OCI-LY1 (cell line): ENCODE measurements at regions not wholly inside any gene's neighbourhood (a gene's known extent, or its start where the extent isn't known, plus 50 kb on each side); places are given as distances from the start of the nearest gene placed in this dataset.

ENCODE experiments used
- H2AFZ ChIP-seq: fragments of 200-600 bp; sonication (generic), shearing (Covaris generic); 2 replicates; pipeline ENCODE4 v1.6.0; 2014; ENCODE audit warnings: antibody characterized with exemption, mild to moderate bottlenecking, low read length
- H3F3A ChIP-seq: fragments of 200-600 bp; sonication (generic), shearing (Covaris generic); 2 replicates; pipeline ENCODE4 v1.6.0; 2014; ENCODE audit warnings: mild to moderate bottlenecking, antibody characterized with exemption, low read length, moderate library complexity; ENCODE audit not compliant: insufficient read depth
- H3K27ac ChIP-seq: fragments of 200-600 bp; sonication (generic); 2 replicates; pipeline ENCODE4 v1.5.1; 2014; ENCODE audit warnings: low read length, mixed run types, mild to moderate bottlenecking, low read depth; ENCODE audit not compliant: poor library complexity, severe bottlenecking
- H3K27me3 ChIP-seq: fragments of 200-600 bp; sonication (generic); 2 replicates; pipeline ENCODE4 v1.6.0; 2014; ENCODE audit warnings: antibody characterized with exemption, mild to moderate bottlenecking, low read length, moderate library complexity; ENCODE audit not compliant: insufficient read depth
- H3K36me3 ChIP-seq: fragments of 200-600 bp; sonication (generic); 2 replicates; pipeline ENCODE4 v1.6.1; 2014; ENCODE audit warnings: mild to moderate bottlenecking, antibody characterized with exemption, low read length, moderate library complexity, mixed read lengths; ENCODE audit not compliant: insufficient read depth
- H3K4me1 ChIP-seq: fragments of 200-600 bp; sonication (generic); 2 replicates; pipeline ENCODE4 v1.5.1; 2014; ENCODE audit warnings: mild to moderate bottlenecking, low read length, moderate library complexity; ENCODE audit not compliant: insufficient read depth, severe bottlenecking
- H3K4me2 ChIP-seq: fragments of 200-600 bp; sonication (generic), shearing (Covaris generic); 2 replicates; pipeline ENCODE4 v1.6.1; 2014; ENCODE audit warnings: low read length
- H3K4me3 ChIP-seq: fragments of 200-600 bp; sonication (generic); 2 replicates; pipeline ENCODE4 v1.5.1; 2014; ENCODE audit warnings: low read length, low read depth, mild to moderate bottlenecking, mixed read lengths; ENCODE audit not compliant: poor library complexity, severe bottlenecking
- H3K79me2 ChIP-seq: fragments of 200-600 bp; shearing (Covaris generic); 2 replicates; pipeline ENCODE4 v1.6.1; 2016; ENCODE audit warnings: mixed run types, low read length, mixed read lengths; ENCODE audit not compliant: insufficient read depth
- H3K9ac ChIP-seq: fragments of 200-600 bp; sonication (generic), shearing (Covaris generic); 2 replicates; pipeline ENCODE4 v1.6.1; 2014; ENCODE audit warnings: mild to moderate bottlenecking, low read length, mixed read lengths
- H3K9me2 ChIP-seq: fragments of 200-600 bp; sonication (generic), shearing (Covaris generic); 2 replicates; pipeline ENCODE4 v1.6.1; 2014; ENCODE audit warnings: low read depth, mild to moderate bottlenecking, low read length, mixed read lengths
- H3K9me3 ChIP-seq: fragments of 200-600 bp; shearing (Covaris generic); 2 replicates; pipeline ENCODE4 v1.6.1; 2014; ENCODE audit warnings: low read length, mixed read lengths
- H4K20me1 ChIP-seq: fragments of 200-600 bp; sonication (generic), shearing (Covaris generic); 2 replicates; pipeline ENCODE4 v1.6.0; 2016; ENCODE audit warnings: mild to moderate bottlenecking, low read length; ENCODE audit not compliant: insufficient read depth
- CTCF ChIP-seq: fragments of 200-600 bp; sonication (generic), shearing (Covaris generic); IDR thresholded peaks from 2 replicates; pipeline ENCODE4 v1.5.1; 2017; ENCODE audit warnings: mild to moderate bottlenecking, antibody characterized with exemption, low read length, moderate library complexity, mixed read lengths
- EZH2 ChIP-seq: fragments of 200-600 bp; sonication (generic), shearing (Covaris generic); IDR thresholded peaks from 2 replicates; pipeline ENCODE4 v1.8.0; 2017; ENCODE audit warnings: borderline replicate concordance, mixed run types, mild to moderate bottlenecking, antibody characterized with exemption, low read length, moderate library complexity, mixed read lengths

- H3K27ac ChIP-seq, result no peak overlapping the region
- H4K20me1 ChIP-seq, result no peaks in the 10 kb centered on the region
- H2AFZ ChIP-seq, result no peak overlapping the region
- H3K9me3 ChIP-seq, result no peaks in the 10 kb centered on the region
- H3K4me2 ChIP-seq, result no peak overlapping the region
- no peaks in the 10 kb centered on the region for H3F3A ChIP-seq
- no peak overlapping the region for H3K4me3 ChIP-seq
- H3K4me1 ChIP-seq, result no peaks in the 10 kb centered on the region
- H3K9me2 ChIP-seq, result no peaks in the 10 kb centered on the region
- H3K9ac ChIP-seq, result no peak overlapping the region
- no peaks in the 10 kb centered on the region for H3K27me3 ChIP-seq
- no peaks in the 10 kb centered on the region for H3K36me3 ChIP-seq
- H3K79me2 ChIP-seq, result no peaks in the 10 kb centered on the region
- TF ChIP-seq EZH2 (no peak), CTCF (no peak)
Measured at GRCh38 chr5:155076379-155076778, 62.8 kb downstream of the KIF4B start.

- no peak overlapping the region for H3K4me3 ChIP-seq
- H3K36me3 ChIP-seq, result no peaks in the 10 kb centered on the region
- H3F3A ChIP-seq, result no peaks in the 10 kb centered on the region
- no peak overlapping the region for H2AFZ ChIP-seq
- no peaks in the 10 kb centered on the region for H3K4me1 ChIP-seq
- no peaks in the 10 kb centered on the region for H3K27me3 ChIP-seq
- H3K9ac ChIP-seq, result no peak overlapping the region
- no peaks in the 10 kb centered on the region for H3K9me3 ChIP-seq
- H3K4me2 ChIP-seq, result no peak overlapping the region
- H3K9me2 ChIP-seq, result no peaks in the 10 kb centered on the region
- H4K20me1 ChIP-seq, result no peaks in the 10 kb centered on the region
- no peak overlapping the region for H3K27ac ChIP-seq
- TF ChIP-seq EZH2 (no peak), CTCF (no peak)
- H3K79me2 ChIP-seq, result no peaks in the 10 kb centered on the region
Measured at GRCh38 chr5:155079698-155080097, 66.1 kb downstream of the KIF4B start.

GRCh38 chr5:155080721-155081120, 67.2 kb downstream of the KIF4B start:
- Histone ChIP-seq H3K9ac (no peak overlapping the region), H3K36me3 (no peaks in the 10 kb centered on the region), H3K9me2 (no peaks in the 10 kb centered on the region), H3K27me3 (no peaks in the 10 kb centered on the region), H3K79me2 (no peaks in the 10 kb centered on the region), H4K20me1 (no peaks in the 10 kb centered on the region), H3K4me2 (no peak overlapping the region), H3F3A (no peaks in the 10 kb centered on the region), H3K27ac (no peak overlapping the region), H3K4me3 (no peak overlapping the region), H3K9me3 (no peaks in the 10 kb centered on the region), H3K4me1 (no peaks in the 10 kb centered on the region), H2AFZ (no peak overlapping the region)
- TF ChIP-seq CTCF, result no peak
- no peak for TF ChIP-seq EZH2
